GM13977 (cell line): ENCODE measurements at regions not wholly inside any gene's neighbourhood (a gene's known extent, or its start where the extent isn't known, plus 50 kb on each side); places are given as distances from the start of the nearest gene placed in this dataset.
"Not testable (repeated sequence)": the region's sequence is repeated elsewhere in the genome, so short reads cannot be mapped to it uniquely, and the experiment has no call there.

Experiments used
- DNase-seq: peaks from one replicate; pipeline ENCODE4 v3.0.0; 2012; ENCODE audit warnings: low spot score
- in situ Hi-C: fragments of 300-500 bp; cut with MboI; formaldehyde crosslinking; loops from one replicate; pipeline ENCODE4 v1.12.0; 2022; ENCODE audit warnings: low sequenced_read_pairs, low pct_unique_long_range_greater_than_20kb, mixed read lengths, inconsistent platforms; ENCODE audit not compliant: unreplicated experiment
- TF ChIP-seq, protein P1 (sequence below): IDR thresholded peaks from 2 replicates; pipeline ENCODE4 v1.5.1; 2012; ENCODE audit warnings: mild to moderate bottlenecking, control low read depth; ENCODE audit not compliant: insufficient read depth; ENCODE audit errors: extremely low read depth, missing control alignments

DNA sequence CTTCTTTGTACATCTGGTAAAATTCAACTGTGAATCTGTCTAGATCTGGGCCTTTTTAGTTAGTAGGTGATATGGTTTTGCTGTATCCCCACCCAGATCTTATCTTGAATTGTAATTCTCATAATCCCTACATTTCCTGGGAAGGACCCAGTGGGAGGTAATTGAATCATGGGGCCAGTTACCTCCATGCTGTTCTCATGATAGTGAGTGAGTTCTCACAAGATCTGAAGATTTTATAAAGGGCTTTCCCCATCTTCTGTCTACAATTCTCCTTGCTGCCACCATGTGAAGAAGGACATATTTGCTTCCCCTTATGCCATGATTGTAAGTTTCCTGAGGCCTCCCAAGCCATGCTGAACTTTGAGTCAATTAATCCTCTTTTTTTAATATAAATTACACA, 410.4 kb upstream of the EPHA7 start:
- in situ Hi-C loops, DNase-seq: not testable (repeated sequence)

DNA sequence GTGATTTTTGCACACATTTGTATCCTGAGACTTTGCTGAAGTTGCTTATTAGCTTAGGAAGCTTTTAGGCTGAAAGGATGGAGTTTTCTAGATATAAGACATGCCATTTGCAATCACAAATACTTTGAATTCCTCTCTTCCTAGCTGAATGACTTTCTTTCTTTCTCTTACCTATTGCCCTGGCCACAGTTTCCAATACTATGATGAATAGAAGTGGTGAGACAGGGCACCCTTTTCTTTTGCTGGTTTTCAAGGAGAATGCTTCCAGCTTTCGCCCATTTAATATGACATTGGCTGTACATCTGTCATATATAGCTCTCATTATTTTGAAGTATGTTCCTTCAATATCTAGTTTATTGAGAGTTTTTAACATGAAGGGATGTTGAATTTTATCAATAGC, 409.6 kb upstream of the EPHA7 start:
- in situ Hi-C loops: no loop called here
- DNase-seq: no peak
- TF ChIP-seq, protein P1, sequence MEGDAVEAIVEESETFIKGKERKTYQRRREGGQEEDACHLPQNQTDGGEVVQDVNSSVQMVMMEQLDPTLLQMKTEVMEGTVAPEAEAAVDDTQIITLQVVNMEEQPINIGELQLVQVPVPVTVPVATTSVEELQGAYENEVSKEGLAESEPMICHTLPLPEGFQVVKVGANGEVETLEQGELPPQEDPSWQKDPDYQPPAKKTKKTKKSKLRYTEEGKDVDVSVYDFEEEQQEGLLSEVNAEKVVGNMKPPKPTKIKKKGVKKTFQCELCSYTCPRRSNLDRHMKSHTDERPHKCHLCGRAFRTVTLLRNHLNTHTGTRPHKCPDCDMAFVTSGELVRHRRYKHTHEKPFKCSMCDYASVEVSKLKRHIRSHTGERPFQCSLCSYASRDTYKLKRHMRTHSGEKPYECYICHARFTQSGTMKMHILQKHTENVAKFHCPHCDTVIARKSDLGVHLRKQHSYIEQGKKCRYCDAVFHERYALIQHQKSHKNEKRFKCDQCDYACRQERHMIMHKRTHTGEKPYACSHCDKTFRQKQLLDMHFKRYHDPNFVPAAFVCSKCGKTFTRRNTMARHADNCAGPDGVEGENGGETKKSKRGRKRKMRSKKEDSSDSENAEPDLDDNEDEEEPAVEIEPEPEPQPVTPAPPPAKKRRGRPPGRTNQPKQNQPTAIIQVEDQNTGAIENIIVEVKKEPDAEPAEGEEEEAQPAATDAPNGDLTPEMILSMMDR: no peak

DNA sequence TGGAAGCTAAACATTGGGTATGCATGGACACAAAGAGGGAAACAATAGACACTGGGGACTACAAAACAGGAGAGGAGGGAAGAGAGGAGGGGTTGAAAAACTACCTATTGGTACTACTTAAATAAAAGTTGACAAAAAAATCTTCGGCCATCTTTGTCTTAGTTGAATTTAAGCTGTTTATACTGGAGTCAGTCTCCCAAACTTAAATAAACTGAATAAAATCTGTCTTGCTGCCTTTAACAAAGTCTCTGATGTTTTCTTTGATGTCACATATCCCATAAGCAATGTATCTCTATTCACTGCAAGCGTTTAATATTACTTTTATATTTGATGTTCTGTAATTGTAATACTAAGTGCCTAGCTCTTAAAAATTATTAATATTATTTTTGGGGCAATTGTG, 409.2 kb upstream of the EPHA7 start:
- DNase-seq: no peak
- TF ChIP-seq, protein P1: no peak
- in situ Hi-C loops: no loop called here

DNA sequence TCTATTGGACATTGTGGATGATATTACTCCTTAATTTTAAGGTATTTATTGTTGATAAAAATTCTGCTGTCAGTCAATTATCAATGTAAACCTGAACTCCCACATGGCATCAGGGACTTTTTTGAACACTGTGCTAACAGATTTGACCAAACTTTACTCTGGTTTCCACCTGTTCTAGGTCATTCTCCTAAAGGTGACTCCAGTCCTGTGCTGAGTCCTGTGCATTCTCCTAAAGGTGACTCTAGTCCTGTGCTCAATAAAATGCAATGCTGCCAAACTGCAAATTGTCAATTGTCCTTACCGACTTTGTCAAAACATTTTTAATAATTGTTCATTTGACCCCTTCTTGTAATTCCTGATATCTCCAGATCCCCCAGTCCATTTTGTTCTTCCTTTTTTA, 408.4 kb upstream of the EPHA7 start:
- in situ Hi-C loops: no loop called here
- TF ChIP-seq, protein P1: no peak
- DNase-seq: no peak

DNA sequence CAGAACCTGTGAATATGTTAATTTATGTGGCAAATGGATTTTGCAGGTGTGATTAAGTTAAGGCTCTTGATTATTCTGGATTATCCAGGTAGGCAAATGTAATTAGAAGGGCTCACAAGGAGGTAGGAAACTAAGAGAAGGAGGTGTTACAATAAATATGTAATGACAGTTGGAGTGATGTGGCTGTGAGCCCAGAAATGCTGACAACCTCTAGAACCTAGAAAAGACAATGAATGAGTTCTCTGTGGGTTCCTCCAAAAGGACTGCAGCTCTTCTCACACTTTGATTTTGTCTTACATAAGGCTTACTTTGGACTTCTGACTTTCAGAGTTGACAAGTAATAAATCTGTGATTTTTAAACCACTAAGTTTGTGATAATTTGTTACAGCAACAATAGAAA, 406.6 kb upstream of the EPHA7 start:
- in situ Hi-C loops: no loop called here
- DNase-seq: no peak
- TF ChIP-seq, protein P1: no peak

DNA sequence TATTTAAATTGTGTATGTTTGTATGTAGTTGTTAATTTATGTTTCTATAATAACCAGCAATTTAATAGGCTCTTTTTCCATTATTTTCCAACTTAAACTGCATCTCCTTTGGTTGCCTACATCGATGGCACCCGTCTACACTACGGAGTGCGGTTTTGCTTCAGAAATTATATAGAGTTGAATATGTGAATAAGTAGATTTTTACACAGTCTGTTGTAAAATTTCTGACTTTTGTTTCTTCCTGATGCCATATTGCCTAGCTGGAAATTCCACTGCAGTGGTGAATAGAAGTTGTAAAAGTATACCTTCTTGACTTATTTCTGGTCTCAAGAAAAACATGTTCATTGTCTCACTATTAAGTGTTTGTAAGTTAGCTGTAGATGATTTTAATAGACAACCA, 404.1 kb upstream of the EPHA7 start:
- TF ChIP-seq, protein P1: no peak
- in situ Hi-C loops: no loop called here
- DNase-seq: no peak

DNA sequence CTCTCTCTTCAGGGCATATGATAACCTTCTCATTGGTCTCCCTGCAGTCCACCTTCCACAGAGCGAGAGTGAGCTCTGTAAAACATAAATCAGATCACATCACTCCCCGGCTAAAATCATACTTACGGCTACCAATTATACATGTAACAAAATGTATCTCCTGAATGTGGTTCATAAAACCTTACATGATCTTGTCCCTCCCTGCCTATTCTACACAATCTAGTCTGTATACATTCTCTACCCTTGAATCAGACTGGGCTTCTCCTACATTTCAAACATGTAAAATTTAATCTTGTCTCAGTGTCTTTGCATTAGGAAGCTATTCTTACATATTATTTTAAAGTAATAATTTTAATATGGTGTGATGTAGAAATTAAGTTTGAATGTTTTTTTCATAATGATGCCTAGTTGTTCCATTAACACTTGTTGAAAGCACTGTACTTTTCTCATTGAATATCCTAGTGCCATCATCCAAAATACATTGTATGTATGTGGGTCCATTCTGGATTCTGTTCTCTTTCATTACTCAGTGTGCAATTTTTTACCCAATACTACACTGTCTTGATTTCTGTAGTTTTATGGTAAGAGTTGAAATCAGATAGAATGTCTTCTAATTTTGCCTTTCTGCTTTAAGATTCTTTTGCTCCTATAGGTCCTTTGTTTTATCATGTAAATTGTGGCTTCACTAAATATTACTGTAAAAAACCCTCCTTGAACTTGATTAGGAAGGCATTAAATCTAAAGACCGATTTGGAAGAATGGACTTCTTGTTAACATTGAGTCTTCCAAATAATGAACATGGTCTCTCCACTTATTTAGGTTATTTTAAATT, 403.3 kb upstream of the EPHA7 start:
- DNase-seq: no peak
- TF ChIP-seq, protein P1: no peak
- in situ Hi-C loops: no loop called here
